AG09319 (cell line): ENCODE measurements at regions not wholly inside any gene's neighbourhood (a gene's known extent, or its start where the extent isn't known, plus 50 kb on each side); places are given as distances from the start of the nearest gene placed in this dataset.

Experiments used
- DNase-seq: peaks from one replicate; pipeline ENCODE4 v3.0.0-alpha.2; 2010; ENCODE audit warnings: low read depth; ENCODE audit errors: extremely low read depth
- TF ChIP-seq, protein P1 (sequence below): IDR thresholded peaks from 2 replicates; pipeline ENCODE4 v1.5.1; 2011; ENCODE audit warnings: low read depth, mild to moderate bottlenecking, inconsistent platforms, low read length, moderate library complexity

DNA sequence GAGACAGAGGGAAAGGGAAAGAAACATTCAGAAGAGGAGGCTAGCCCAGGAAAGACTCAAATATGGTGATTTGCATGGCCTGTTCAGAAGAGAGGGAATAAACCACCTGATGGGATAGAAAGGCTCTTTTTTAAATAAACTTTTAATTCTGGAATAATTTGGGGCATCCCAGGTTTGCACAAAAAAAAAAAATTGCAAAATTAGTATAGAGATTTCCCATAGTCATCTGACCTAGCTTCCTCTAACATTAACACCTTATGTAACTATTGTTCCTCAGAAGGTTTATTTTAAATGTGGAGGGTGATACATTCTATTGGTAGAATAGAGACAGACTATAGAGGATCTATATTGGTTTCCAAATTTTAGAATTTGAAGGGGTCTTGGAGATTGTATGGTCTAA lies 330.4 kb upstream of the SLC14A2 start:
- TF ChIP-seq, protein P1, sequence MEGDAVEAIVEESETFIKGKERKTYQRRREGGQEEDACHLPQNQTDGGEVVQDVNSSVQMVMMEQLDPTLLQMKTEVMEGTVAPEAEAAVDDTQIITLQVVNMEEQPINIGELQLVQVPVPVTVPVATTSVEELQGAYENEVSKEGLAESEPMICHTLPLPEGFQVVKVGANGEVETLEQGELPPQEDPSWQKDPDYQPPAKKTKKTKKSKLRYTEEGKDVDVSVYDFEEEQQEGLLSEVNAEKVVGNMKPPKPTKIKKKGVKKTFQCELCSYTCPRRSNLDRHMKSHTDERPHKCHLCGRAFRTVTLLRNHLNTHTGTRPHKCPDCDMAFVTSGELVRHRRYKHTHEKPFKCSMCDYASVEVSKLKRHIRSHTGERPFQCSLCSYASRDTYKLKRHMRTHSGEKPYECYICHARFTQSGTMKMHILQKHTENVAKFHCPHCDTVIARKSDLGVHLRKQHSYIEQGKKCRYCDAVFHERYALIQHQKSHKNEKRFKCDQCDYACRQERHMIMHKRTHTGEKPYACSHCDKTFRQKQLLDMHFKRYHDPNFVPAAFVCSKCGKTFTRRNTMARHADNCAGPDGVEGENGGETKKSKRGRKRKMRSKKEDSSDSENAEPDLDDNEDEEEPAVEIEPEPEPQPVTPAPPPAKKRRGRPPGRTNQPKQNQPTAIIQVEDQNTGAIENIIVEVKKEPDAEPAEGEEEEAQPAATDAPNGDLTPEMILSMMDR: no peak
- no peak for DNase-seq

- TF ChIP-seq, protein P1: no peak
- DNase-seq: no peak
These were observed 330.0 kb upstream of the SLC14A2 start for GRCh38 chr18:45285251-45285650.

GRCh38 chr18:45286431-45286830 lies 328.8 kb upstream of the SLC14A2 start:
- no peak for DNase-seq
- TF ChIP-seq, protein P1: no peak

DNA sequence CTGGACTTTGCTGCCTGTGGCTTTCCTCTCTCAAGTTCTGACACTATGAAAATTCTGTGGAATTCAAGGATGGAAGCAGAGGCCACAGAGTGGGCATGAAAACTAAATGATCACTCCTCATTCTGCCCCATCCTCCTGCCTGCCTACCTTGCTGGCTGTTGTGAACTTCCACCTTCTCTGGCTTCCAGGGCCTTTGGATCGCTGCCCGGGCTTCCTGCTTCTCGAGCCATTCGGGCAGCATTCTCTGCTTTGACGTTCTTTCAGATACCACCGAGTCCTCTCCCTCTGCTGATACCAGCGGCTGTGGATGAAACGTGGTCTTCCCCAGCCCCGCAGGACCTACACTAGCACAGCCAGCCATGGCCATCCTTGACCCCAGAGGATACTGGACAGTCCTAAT lies 327.7 kb upstream of the SLC14A2 start:
- DNase-seq: no peak
- TF ChIP-seq, protein P1: no peak

- TF ChIP-seq, protein P1: no peak
These were observed 324.9 kb upstream of the SLC14A2 start for GRCh38 chr18:45290364-45290763.

GRCh38 chr18:45291621-45292615 lies 323.4 kb upstream of the SLC14A2 start:
- no peak for DNase-seq
- TF ChIP-seq, protein P1: no peak

More at GRCh38 chr18:45290364-45290763, 324.9 kb upstream of the SLC14A2 start:
- no peak for DNase-seq

- DNase-seq: no peak
These were observed 319.9 kb upstream of the SLC14A2 start for GRCh38 chr18:45295388-45295787.

More at GRCh38 chr18:45295388-45295787, 319.9 kb upstream of the SLC14A2 start:
- TF ChIP-seq, protein P1: no peak
